ENCODE measurements at regions not wholly inside any gene's neighbourhood (a gene's known extent, or its start where the extent isn't known, plus 50 kb on each side); places are given as distances from the start of the nearest gene placed in this dataset.

DNA sequence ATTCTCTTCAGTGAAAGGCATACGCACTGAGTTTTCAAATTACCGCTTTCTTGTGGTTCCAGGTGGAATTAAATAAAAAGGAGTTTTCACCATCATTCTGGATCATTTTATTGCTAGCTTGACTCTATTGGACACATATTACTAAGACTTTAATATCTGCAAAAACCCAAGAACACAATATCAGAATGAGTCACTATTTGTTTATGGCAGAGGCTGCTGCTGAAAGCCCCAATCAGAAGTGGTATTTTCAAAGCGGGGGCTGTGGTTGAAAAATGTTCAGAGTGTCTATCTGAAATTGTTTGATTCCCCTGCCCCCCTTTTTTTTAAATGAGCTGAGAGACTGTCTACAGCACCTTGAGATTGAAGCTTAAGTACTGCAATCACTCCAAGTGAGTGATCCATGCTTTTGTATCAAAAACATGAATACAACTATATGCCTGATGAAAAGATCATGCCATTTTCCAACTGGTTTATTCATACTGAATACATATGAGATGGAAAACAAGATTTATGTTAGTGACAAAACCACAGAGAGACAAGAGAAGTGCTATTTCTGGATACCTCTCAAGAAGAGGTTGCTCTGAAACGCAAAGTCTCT lies 376.4 kb downstream of the HTR7 start:
- no peaks in the 10 kb centered on the region for H3K27me3 ChIP-seq
- no peaks in the 10 kb centered on the region for H3K36me3 ChIP-seq
- no peaks in the 10 kb centered on the region for H3K4me1 ChIP-seq
- no peak for TF ChIP-seq EP300 (IDR thresholded peaks at IDR 0.05)
- TF ChIP-seq, protein P1, sequence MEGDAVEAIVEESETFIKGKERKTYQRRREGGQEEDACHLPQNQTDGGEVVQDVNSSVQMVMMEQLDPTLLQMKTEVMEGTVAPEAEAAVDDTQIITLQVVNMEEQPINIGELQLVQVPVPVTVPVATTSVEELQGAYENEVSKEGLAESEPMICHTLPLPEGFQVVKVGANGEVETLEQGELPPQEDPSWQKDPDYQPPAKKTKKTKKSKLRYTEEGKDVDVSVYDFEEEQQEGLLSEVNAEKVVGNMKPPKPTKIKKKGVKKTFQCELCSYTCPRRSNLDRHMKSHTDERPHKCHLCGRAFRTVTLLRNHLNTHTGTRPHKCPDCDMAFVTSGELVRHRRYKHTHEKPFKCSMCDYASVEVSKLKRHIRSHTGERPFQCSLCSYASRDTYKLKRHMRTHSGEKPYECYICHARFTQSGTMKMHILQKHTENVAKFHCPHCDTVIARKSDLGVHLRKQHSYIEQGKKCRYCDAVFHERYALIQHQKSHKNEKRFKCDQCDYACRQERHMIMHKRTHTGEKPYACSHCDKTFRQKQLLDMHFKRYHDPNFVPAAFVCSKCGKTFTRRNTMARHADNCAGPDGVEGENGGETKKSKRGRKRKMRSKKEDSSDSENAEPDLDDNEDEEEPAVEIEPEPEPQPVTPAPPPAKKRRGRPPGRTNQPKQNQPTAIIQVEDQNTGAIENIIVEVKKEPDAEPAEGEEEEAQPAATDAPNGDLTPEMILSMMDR (IDR thresholded peaks at IDR 0.05): no peak
- H3K4me3 ChIP-seq: no peak overlapping the region
- no peak for DNase-seq (ENCODE audit: extremely low spot score)
- WGBS: 83% methylated on average over 4 of the region's 4 CpGs
- no peaks in the 10 kb centered on the region for H3K9me3 ChIP-seq
- no peak overlapping the region for H3K27ac ChIP-seq (replicated peaks in 1 of 4)
- intact Hi-C loops (cut with DNase I): no loop called here

DNA sequence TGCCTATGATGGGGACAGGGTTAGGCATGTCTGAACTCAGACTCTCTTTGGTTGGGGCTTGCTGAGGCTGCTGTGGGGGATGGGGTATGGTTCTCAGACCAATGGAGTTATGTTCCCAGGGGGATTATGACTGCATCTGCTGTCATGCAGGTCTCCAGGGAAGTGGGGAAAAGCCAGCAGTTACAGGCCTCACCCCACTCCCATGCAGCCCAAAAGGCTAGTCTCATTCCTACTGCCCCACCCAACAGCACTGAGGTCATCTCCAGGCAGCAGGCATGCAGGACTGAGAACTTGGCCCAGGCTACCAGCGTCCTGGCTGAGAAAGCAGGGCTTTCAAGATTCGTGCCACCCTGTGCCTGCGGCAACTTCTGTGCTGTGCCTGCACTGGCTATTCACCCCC lies 373.3 kb downstream of the HTR7 start:
- no peak for DNase-seq (ENCODE audit: extremely low spot score)
- H3K27me3 ChIP-seq: no peaks in the 10 kb centered on the region
- no peaks in the 10 kb centered on the region for H3K36me3 ChIP-seq
- TF ChIP-seq, protein P1 (IDR thresholded peaks at IDR 0.05): no peak
- TF ChIP-seq EP300 (IDR thresholded peaks at IDR 0.05): no peak
- TF ChIP-seq POLR2A (IDR thresholded peaks at IDR 0.05; ENCODE audit: low read depth): no peak
- TF ChIP-seq POLR2AphosphoS5 (IDR thresholded peaks at IDR 0.05): no peak
- 81% methylated on average over 3 of the region's 3 CpGs for WGBS
- no peak overlapping the region for H3K4me3 ChIP-seq
- peaks cover 0 to 3% (median 0%) of the 10 kb centered on the region in 4 donors for H3K9me3 ChIP-seq
- no peaks in the 10 kb centered on the region for H3K4me1 ChIP-seq
- H3K27ac ChIP-seq (replicated peaks in 1 of 4): no peak overlapping the region
- intact Hi-C loops (cut with DNase I): no loop called here

DNA sequence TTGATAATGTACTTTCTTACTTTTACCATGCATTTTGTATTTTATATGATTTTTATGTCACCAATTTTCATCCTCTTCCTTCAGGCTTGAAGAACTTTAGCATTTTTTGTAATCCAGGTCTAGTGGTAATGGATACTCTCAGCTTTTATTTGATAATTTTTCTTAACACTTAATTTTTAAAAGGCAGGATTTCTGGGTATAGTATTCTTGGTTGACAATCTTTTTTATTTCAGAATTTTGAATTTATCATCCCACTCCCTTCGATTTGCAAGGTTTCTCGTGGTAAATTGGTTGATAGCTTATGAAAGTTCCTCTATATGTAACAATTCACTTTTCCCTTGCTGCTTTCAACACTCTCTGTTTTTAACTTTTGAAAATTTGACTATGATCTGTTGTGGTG lies 363.7 kb downstream of the HTR7 start:
- H3K27ac ChIP-seq (replicated peaks in 1 of 4): no peak overlapping the region
- 84% methylated on average over 2 of the region's 2 CpGs for WGBS
- no peaks in the 10 kb centered on the region for H3K27me3 ChIP-seq
- peaks cover 0 to 59% (median 37%) of the 10 kb centered on the region in 4 donors for H3K9me3 ChIP-seq
- H3K4me3 ChIP-seq: no peak overlapping the region
- no peaks in the 10 kb centered on the region for H3K4me1 ChIP-seq
- no peaks in the 10 kb centered on the region for H3K36me3 ChIP-seq
- no peak for DNase-seq (ENCODE audit: extremely low spot score)
- TF ChIP-seq POLR2A (IDR thresholded peaks at IDR 0.05; ENCODE audit: low read depth): no peak
- TF ChIP-seq, protein P1 (IDR thresholded peaks at IDR 0.05): no peak
- intact Hi-C loops (cut with DNase I): no loop called here

DNA sequence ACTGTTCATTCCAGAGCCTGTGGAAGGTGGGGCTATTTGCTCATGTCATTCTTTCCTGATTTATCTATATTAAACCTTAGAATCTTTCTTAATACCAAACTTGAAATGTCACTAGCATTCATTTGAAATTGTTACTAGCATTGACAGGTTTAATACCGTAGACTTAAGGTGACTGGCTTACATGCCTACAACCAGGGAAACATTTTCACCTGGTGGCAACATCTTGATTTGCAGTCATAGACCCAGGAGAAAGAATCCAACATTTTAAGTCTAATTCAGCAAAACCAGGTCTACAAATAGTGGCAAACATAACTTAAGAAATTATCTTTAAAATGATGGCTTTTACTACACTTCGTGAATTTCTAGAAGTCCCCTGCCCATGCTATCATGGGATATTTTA lies 353.7 kb downstream of the HTR7 start:
- TF ChIP-seq POLR2A (IDR thresholded peaks at IDR 0.05; ENCODE audit: low read depth): no peak
- no peak for TF ChIP-seq EP300 (IDR thresholded peaks at IDR 0.05)
- no peak for TF ChIP-seq POLR2AphosphoS5 (IDR thresholded peaks at IDR 0.05)
- TF ChIP-seq, protein P1 (IDR thresholded peaks at IDR 0.05): no peak
- DNase-seq (ENCODE audit: extremely low spot score): no peak
- no peaks in the 10 kb centered on the region for H3K36me3 ChIP-seq
- no peaks in the 10 kb centered on the region for H3K9me3 ChIP-seq
- no peaks in the 10 kb centered on the region for H3K27me3 ChIP-seq
- intact Hi-C loops (cut with DNase I): no loop called here
- no peak overlapping the region for H3K27ac ChIP-seq (replicated peaks in 1 of 4)
- 78% methylated on average over 2 of the region's 2 CpGs for WGBS
- H3K4me1 ChIP-seq: no peaks in the 10 kb centered on the region
- no peak overlapping the region for H3K4me3 ChIP-seq

DNA sequence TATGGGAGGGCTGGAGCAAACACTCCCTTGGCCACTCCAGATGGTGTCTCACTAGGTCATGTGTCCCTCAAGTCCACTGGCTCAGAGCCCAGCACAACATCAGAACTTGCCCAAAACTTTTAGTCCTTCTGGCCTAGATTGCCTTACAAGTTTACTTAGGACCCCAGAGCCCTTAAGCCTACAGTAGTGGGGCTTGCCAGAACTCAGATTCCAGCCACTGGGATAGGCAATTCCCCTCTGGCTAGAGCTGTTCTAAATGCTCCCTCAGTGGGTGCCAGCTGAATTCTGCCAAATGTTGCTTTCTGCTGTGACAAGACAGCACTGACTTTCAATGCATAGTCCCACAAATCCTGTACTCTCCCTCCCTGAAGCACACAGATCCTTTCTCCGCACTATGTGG lies 331.1 kb downstream of the HTR7 start:
- Histone ChIP-seq H3K27ac (replicated peaks in 1 of 4) (no peak overlapping the region), H3K9me3 (peaks cover 0 to 5% (median 0%) of the 10 kb centered on the region in 4 donors), H3K4me1 (no peaks in the 10 kb centered on the region), H3K36me3 (no peaks in the 10 kb centered on the region), H3K27me3 (no peaks in the 10 kb centered on the region), H3K4me3 (no peak overlapping the region)
- 83% methylated on average over 1 of the region's 1 CpG for WGBS
- intact Hi-C loops (cut with DNase I): no loop called here
- TF ChIP-seq EP300 (IDR thresholded peaks at IDR 0.05) (no peak), POLR2AphosphoS5 (IDR thresholded peaks at IDR 0.05) (no peak), POLR2A (IDR thresholded peaks at IDR 0.05; ENCODE audit: low read depth) (no peak)
- TF ChIP-seq, protein P1 (IDR thresholded peaks at IDR 0.05): no peak
- no peak for DNase-seq (ENCODE audit: extremely low spot score)

Measured in esophagus muscularis mucosa (tissue), 4 donors.